ENCODE measurements at regions not wholly inside any gene's neighbourhood (a gene's known extent, or its start where the extent isn't known, plus 50 kb on each side); places are given as distances from the start of the nearest gene placed in this dataset.

DNA sequence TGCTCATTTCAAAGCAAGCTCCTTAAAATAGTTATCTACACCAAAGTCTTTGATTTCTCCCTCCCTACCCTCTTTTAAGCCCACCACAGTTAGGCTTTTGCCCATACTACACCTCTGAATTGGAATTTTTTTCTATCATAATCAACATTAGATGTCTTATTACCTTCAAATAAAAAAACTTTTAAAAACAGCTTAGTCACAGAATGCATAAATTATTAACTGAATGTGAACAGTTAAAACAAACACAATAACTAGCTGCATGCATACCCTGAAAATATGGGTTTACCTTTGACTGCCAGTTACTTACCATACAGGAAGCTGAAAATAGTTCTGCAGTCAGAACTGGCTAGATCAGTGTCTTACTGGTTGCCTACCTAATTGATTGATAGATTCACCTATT lies 210.9 kb downstream of the TGFB2 start:
- TF ChIP-seq, protein P1, sequence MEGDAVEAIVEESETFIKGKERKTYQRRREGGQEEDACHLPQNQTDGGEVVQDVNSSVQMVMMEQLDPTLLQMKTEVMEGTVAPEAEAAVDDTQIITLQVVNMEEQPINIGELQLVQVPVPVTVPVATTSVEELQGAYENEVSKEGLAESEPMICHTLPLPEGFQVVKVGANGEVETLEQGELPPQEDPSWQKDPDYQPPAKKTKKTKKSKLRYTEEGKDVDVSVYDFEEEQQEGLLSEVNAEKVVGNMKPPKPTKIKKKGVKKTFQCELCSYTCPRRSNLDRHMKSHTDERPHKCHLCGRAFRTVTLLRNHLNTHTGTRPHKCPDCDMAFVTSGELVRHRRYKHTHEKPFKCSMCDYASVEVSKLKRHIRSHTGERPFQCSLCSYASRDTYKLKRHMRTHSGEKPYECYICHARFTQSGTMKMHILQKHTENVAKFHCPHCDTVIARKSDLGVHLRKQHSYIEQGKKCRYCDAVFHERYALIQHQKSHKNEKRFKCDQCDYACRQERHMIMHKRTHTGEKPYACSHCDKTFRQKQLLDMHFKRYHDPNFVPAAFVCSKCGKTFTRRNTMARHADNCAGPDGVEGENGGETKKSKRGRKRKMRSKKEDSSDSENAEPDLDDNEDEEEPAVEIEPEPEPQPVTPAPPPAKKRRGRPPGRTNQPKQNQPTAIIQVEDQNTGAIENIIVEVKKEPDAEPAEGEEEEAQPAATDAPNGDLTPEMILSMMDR (conservative IDR thresholded peaks at IDR 0.05 in 1 of 2, IDR thresholded peaks at IDR 0.05 in 1 of 2; ENCODE audit: low read depth in 1 of 2, low read length in 2 of 2), result no peak
- no peak for TF ChIP-seq EZH2 (IDR thresholded peaks at IDR 0.05; ENCODE audit: low read length, missing control alignments)
